OCI-LY7 (cell line): ENCODE measurements at regions not wholly inside any gene's neighbourhood (a gene's known extent, or its start where the extent isn't known, plus 50 kb on each side); places are given as distances from the start of the nearest gene placed in this dataset.

ENCODE experiments used
- BruUV-seq: library from RNA; stranded (reverse); fragments of 400-500 nt; replicated peaks from 2 replicates; lab custom pipeline; 2021; lab: Mats Ljungman, UMichigan
- CTCF ChIA-PET: fragments of 300-600 bp; sonication (Branson Sonifier 250); formaldehyde crosslinking; loops from one replicate; lab custom pipeline; 2022; ENCODE audit warnings: antibody characterized with exemption; ENCODE audit not compliant: unreplicated experiment; lab: Charles Lee
- POLR2A ChIA-PET: fragments of 300-600 bp; sonication (Branson Sonifier 250); formaldehyde crosslinking; loops from one replicate; lab custom pipeline; 2022; ENCODE audit warnings: antibody characterized with exemption; lab: Charles Lee
- DNase-seq: peaks from one replicate; pipeline ENCODE4 v3.0.0-alpha.2; 2015; ENCODE audit warnings: low spot score
- H2AFZ ChIP-seq: fragments of 200-600 bp; sonication (generic), shearing (Covaris generic); 2 replicates; pipeline ENCODE4 v1.6.1; 2014; ENCODE audit warnings: mild to moderate bottlenecking, antibody characterized with exemption, low read length, moderate library complexity
- H3K27ac ChIP-seq: fragments of 200-600 bp; sonication (generic); 2 replicates; pipeline ENCODE4 v1.5.1; 2014; ENCODE audit warnings: mixed run types, low read depth, mild to moderate bottlenecking, moderate library complexity, low read length, inconsistent platforms; ENCODE audit not compliant: poor library complexity, severe bottlenecking
- H3K36me3 ChIP-seq: fragments of 200-600 bp; sonication (generic); 2 replicates; pipeline ENCODE4 v1.6.1; 2014; ENCODE audit warnings: mild to moderate bottlenecking, antibody characterized with exemption, low read length, moderate library complexity, mixed read lengths; ENCODE audit not compliant: insufficient read depth
- H3K4me1 ChIP-seq: fragments of 200-600 bp; sonication (generic); 2 replicates; pipeline ENCODE4 v1.5.1; 2014; ENCODE audit warnings: mild to moderate bottlenecking, low read length; ENCODE audit not compliant: insufficient read depth, poor library complexity, severe bottlenecking
- H3K4me2 ChIP-seq: fragments of 200-600 bp; sonication (generic); 2 replicates; pipeline ENCODE4 v1.6.1; 2014; ENCODE audit warnings: mild to moderate bottlenecking, low read length
- H3K4me3 ChIP-seq: fragments of 200-600 bp; sonication (generic); 2 replicates; pipeline ENCODE4 v1.5.1; 2014; ENCODE audit warnings: mild to moderate bottlenecking, low read depth, low read length; ENCODE audit not compliant: poor library complexity, severe bottlenecking
- H3K79me2 ChIP-seq: fragments of 200-600 bp; sonication (generic); 2 replicates; pipeline ENCODE4 v1.6.1; 2016; ENCODE audit warnings: low read depth, mild to moderate bottlenecking, low read length, moderate library complexity, mixed read lengths; ENCODE audit not compliant: insufficient read depth
- H3K9me2 ChIP-seq: fragments of 200-600 bp; sonication (generic); 2 replicates; pipeline ENCODE4 v1.6.1; 2016; ENCODE audit warnings: mild to moderate bottlenecking, low read length, mixed read lengths; ENCODE audit not compliant: insufficient read depth
- H3K9me3 ChIP-seq: fragments of 200-600 bp; sonication (generic); 2 replicates; pipeline ENCODE4 v1.6.1; 2014; ENCODE audit warnings: mild to moderate bottlenecking, mixed run types, low read length, mixed read lengths
- H4K20me1 ChIP-seq: fragments of 200-600 bp; sonication (generic); 2 replicates; pipeline ENCODE4 v1.6.1; 2014; ENCODE audit warnings: mild to moderate bottlenecking, antibody characterized with exemption, low read length, moderate library complexity, mixed read lengths; ENCODE audit not compliant: insufficient read depth
- CTCF ChIP-seq: fragments of 200-600 bp; sonication (generic); conservative IDR thresholded peaks from 2 replicates; pipeline ENCODE4 v1.5.1; 2014; ENCODE audit warnings: mild to moderate bottlenecking, antibody characterized with exemption, low read length, moderate library complexity, mixed read lengths
- EZH2phosphoT487 ChIP-seq: fragments of 200-600 bp; sonication (generic); IDR thresholded peaks from 2 replicates; pipeline ENCODE4 v1.6.1; 2018; ENCODE audit warnings: low read depth, borderline replicate concordance, mild to moderate bottlenecking, mixed run types, antibody characterized with exemption, low read length, moderate library complexity, mixed read lengths
- intact Hi-C: fragments of 100-400 bp; cut with micrococcal nuclease; formaldehyde crosslinking; loops from one replicate; pipeline ENCODE4 v1.10.0; 2022; ENCODE audit not compliant: unreplicated experiment

- H3K79me2 ChIP-seq, result no peaks in the 10 kb centered on the region
- BruUV-seq, result no TSS peak
- no peaks in the 10 kb centered on the region for H3K9me2 ChIP-seq
- no peak overlapping the region for H3K27ac ChIP-seq
- no peaks in the 10 kb centered on the region for H4K20me1 ChIP-seq
- H3K4me3 ChIP-seq, result no peak overlapping the region
- TF ChIP-seq EZH2phosphoT487 (no peak), CTCF (no peak)
- CTCF ChIA-PET, result no interaction called here
- H3K36me3 ChIP-seq, result no peaks in the 10 kb centered on the region
- H2AFZ ChIP-seq, result no peak overlapping the region
- intact Hi-C loops, result no loop called here
- no peak overlapping the region for H3K4me2 ChIP-seq
- POLR2A ChIA-PET, result no interaction called here
- H3K4me1 ChIP-seq, result no peaks in the 10 kb centered on the region
- H3K9me3 ChIP-seq, result no peaks in the 10 kb centered on the region
- DNase-seq, result no peak
These were observed 107.8 kb upstream of the HS3ST5 start for GRCh38 chr6:114450631-114451030.

- Histone ChIP-seq H3K27ac (no peak overlapping the region), H2AFZ (no peak overlapping the region), H3K36me3 (no peaks in the 10 kb centered on the region), H4K20me1 (no peaks in the 10 kb centered on the region), H3K9me2 (no peaks in the 10 kb centered on the region), H3K79me2 (no peaks in the 10 kb centered on the region), H3K9me3 (no peaks in the 10 kb centered on the region), H3K4me3 (no peak overlapping the region), H3K4me1 (no peaks in the 10 kb centered on the region), H3K4me2 (no peak overlapping the region)
- no peak for DNase-seq
- no TSS peak for BruUV-seq
- ChIA-PET CTCF (no interaction called here), POLR2A (interaction anchor here (1.4 kb wide), 1 partner anchor 18 kb away, joined by 3 read pairs; no protein-coding TSS in a partner anchor)
- intact Hi-C loops, result no loop called here
- TF ChIP-seq CTCF (no peak), EZH2phosphoT487 (no peak)
These were observed 106.8 kb upstream of the HS3ST5 start for GRCh38 chr6:114449659-114450058.

GRCh38 chr6:114446342-114446741 is 103.5 kb upstream of the HS3ST5 start:
- no peaks in the 10 kb centered on the region for H3K79me2 ChIP-seq
- H4K20me1 ChIP-seq, result no peaks in the 10 kb centered on the region
- intact Hi-C loops, result no loop called here
- H3K4me1 ChIP-seq, result no peaks in the 10 kb centered on the region
- no peaks in the 10 kb centered on the region for H3K9me2 ChIP-seq
- H2AFZ ChIP-seq, result no peak overlapping the region
- DNase-seq, result no peak
- BruUV-seq, result no TSS peak
- CTCF ChIA-PET, result no interaction called here
- no peak overlapping the region for H3K4me2 ChIP-seq
- POLR2A ChIA-PET, result no interaction called here
- H3K4me3 ChIP-seq, result no peak overlapping the region
- no peaks in the 10 kb centered on the region for H3K9me3 ChIP-seq
- H3K27ac ChIP-seq, result no peak overlapping the region
- H3K36me3 ChIP-seq, result no peaks in the 10 kb centered on the region
- TF ChIP-seq CTCF (no peak), EZH2phosphoT487 (no peak)
